ENCODE measurements at regions not wholly inside any gene's neighbourhood (a gene's known extent, or its start where the extent isn't known, plus 50 kb on each side); places are given as distances from the start of the nearest gene placed in this dataset.

- H3K36me3 ChIP-seq (ENCODE audit: insufficient read depth, low read length) = no peaks in the 10 kb centered on the region
- H3K4me3 ChIP-seq (ENCODE audit: low read length) = no peak overlapping the region
- no peaks in the 10 kb centered on the region for H3K4me1 ChIP-seq (ENCODE audit: insufficient read depth, low read length)
- H3K9ac ChIP-seq (ENCODE audit: low read depth, low read length) = no peak overlapping the region
- no peak overlapping the region for H3K27ac ChIP-seq (ENCODE audit: low read depth, low read length)
- WGBS = 12% methylated on average over 6 of the region's 6 CpGs
- no peaks in the 10 kb centered on the region for H3K27me3 ChIP-seq (ENCODE audit: insufficient read depth, low read length)
- no peaks in the 10 kb centered on the region for H3K9me3 ChIP-seq (ENCODE audit: insufficient read depth, low read depth, low read length)
Measured at GRCh38 chr4:179867300-179867878, 2375.8 kb upstream of the TENM3 start.

- WGBS = 98% methylated on average over 1 of the region's 1 CpG
- H3K4me3 ChIP-seq (ENCODE audit: low read length) = no peak overlapping the region
- no peaks in the 10 kb centered on the region for H3K36me3 ChIP-seq (ENCODE audit: insufficient read depth, low read length)
- H3K9me3 ChIP-seq (ENCODE audit: insufficient read depth, low read depth, low read length) = no peaks in the 10 kb centered on the region
- H3K27me3 ChIP-seq (ENCODE audit: insufficient read depth, low read length) = no peaks in the 10 kb centered on the region
- H3K27ac ChIP-seq (ENCODE audit: low read depth, low read length) = no peak overlapping the region
- H3K4me1 ChIP-seq (ENCODE audit: insufficient read depth, low read length) = no peaks in the 10 kb centered on the region
- no peak overlapping the region for H3K9ac ChIP-seq (ENCODE audit: low read depth, low read length)
Measured at GRCh38 chr4:179871726-179872125, 2371.5 kb upstream of the TENM3 start.

- Histone ChIP-seq H3K9ac (ENCODE audit: low read depth, low read length) (no peak overlapping the region), H3K27ac (ENCODE audit: low read depth, low read length) (no peak overlapping the region), H3K4me3 (ENCODE audit: low read length) (no peak overlapping the region), H3K9me3 (ENCODE audit: insufficient read depth, low read depth, low read length) (no peaks in the 10 kb centered on the region), H3K4me1 (ENCODE audit: insufficient read depth, low read length) (no peaks in the 10 kb centered on the region), H3K27me3 (ENCODE audit: insufficient read depth, low read length) (no peaks in the 10 kb centered on the region), H3K36me3 (ENCODE audit: insufficient read depth, low read length) (no peaks in the 10 kb centered on the region)
- WGBS = 87% methylated on average over 3 of the region's 3 CpGs
Measured at GRCh38 chr4:179872755-179873154, 2370.4 kb upstream of the TENM3 start.

DNA sequence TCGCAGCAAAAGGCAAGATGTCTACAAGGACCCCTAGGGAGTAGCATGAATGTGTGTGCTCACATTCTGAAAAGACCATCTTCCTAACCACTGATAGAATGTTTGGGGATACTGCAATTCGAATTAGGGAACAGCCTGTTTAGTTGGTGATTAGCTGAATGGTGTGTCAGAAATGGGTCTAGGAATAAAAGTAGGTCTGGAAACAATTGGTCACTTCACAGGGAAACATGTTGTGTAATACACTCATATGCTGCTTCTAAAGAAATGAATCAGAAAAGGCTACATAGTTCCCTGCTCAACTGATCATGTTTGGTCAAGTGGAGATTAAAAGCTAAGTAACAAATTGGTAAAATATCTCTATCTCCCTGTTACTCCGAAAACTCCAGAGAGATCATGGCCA lies 2362.4 kb upstream of the TENM3 start:
- Histone ChIP-seq H3K27ac (ENCODE audit: low read depth, low read length) (no peak overlapping the region), H3K9me3 (ENCODE audit: insufficient read depth, low read depth, low read length) (no peaks in the 10 kb centered on the region), H3K27me3 (ENCODE audit: insufficient read depth, low read length) (no peaks in the 10 kb centered on the region), H3K4me1 (ENCODE audit: insufficient read depth, low read length) (no peaks in the 10 kb centered on the region), H3K36me3 (ENCODE audit: insufficient read depth, low read length) (no peaks in the 10 kb centered on the region), H3K9ac (ENCODE audit: low read depth, low read length) (no peak overlapping the region), H3K4me3 (ENCODE audit: low read length) (no peak overlapping the region)
- 94% methylated on average over 2 of the region's 3 CpGs for WGBS

DNA sequence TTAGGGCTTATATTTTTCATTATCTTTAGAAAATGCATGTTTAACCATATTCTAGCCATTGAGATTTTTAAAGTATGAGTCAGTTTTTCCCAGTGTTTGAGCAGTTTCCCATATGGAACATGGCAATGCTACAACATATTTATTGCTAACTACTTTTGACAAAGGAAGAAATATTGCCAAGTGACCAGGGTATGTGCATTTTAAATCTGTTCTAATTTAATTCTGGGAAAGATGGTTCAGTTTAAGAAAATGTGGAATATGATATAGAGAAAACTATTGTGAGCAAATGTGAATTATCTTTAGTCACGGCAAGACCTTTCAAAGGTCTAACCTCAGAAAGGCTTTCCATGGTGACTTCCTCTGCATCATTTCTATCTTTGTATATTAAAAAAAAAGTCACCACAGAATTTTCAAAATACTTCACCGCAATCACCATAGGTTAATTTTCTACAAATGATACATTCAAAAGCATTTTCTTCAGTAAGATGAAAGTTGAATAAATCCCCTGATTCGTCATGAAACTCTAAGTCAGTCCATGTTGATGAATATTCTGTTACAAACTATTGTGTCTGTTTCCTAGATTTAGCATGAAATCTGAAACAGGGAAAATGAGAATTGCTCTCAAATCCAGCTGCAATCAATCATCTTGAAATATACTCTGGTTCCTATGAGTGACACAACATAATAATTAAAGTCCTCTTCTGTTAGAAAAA lies 2349.0 kb upstream of the TENM3 start:
- Histone ChIP-seq H3K36me3 (ENCODE audit: insufficient read depth, low read length) (no peaks in the 10 kb centered on the region), H3K27ac (ENCODE audit: low read depth, low read length) (no peak overlapping the region), H3K9me3 (ENCODE audit: insufficient read depth, low read depth, low read length) (0 out of 2 replicates have a peak, but pooled peaks cover 8% of the 10 kb centered on the region), H3K27me3 (ENCODE audit: insufficient read depth, low read length) (no peaks in the 10 kb centered on the region), H3K4me3 (ENCODE audit: low read length) (no peak overlapping the region), H3K4me1 (ENCODE audit: insufficient read depth, low read length) (no peaks in the 10 kb centered on the region), H3K9ac (ENCODE audit: low read depth, low read length) (no peak overlapping the region)
- 98% methylated on average over 3 of the region's 3 CpGs for WGBS

DNA sequence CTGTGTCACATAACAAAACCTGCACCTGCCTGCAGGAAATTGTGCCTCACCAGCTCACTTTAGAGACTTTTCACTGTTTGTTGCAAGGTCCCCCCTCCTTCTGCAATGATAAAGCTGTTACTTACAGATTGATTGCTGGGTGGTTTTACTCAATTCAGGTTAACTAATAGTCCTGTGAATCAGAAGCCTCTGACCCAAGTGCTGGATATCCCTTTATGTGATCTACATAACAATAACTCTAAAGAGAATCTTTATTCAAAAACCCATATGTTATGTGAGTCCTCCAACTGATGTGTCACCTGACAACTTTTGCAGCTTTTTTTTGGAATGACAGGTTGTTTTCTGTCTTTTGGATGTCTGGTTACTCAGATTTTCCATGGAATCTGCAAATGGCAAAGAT lies 2323.6 kb upstream of the TENM3 start:
- no peak overlapping the region for H3K27ac ChIP-seq (ENCODE audit: low read depth, low read length)
- H3K9ac ChIP-seq (ENCODE audit: low read depth, low read length) = no peak overlapping the region
- no peak overlapping the region for H3K4me3 ChIP-seq (ENCODE audit: low read length)
- H3K27me3 ChIP-seq (ENCODE audit: insufficient read depth, low read length) = no peaks in the 10 kb centered on the region
- H3K4me1 ChIP-seq (ENCODE audit: insufficient read depth, low read length) = no peaks in the 10 kb centered on the region
- no peaks in the 10 kb centered on the region for H3K9me3 ChIP-seq (ENCODE audit: insufficient read depth, low read depth, low read length)
- H3K36me3 ChIP-seq (ENCODE audit: insufficient read depth, low read length) = no peaks in the 10 kb centered on the region

DNA sequence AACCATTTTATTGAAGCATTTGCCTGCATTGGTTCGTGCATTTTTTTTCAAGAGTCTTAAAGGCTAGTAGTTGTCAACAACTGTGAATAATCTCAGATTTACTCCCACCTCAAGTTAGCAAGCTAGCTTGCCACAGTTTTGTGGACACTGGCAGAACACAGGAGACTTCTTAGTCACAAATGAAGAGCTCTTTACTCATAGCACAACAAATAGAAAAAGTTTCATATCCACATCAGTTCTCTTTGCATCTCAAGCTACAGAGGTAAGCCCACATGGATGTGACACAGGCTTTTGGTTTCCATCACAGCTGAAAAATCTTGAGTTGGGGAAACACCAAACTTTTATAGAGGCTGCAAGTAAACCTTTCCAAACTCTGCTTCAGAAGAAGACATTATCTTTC lies 2315.7 kb upstream of the TENM3 start:
- Histone ChIP-seq H3K27me3 (ENCODE audit: insufficient read depth, low read length) (no peaks in the 10 kb centered on the region), H3K9me3 (ENCODE audit: insufficient read depth, low read depth, low read length) (no peaks in the 10 kb centered on the region), H3K4me1 (ENCODE audit: insufficient read depth, low read length) (no peaks in the 10 kb centered on the region), H3K9ac (ENCODE audit: low read depth, low read length) (no peak overlapping the region), H3K27ac (ENCODE audit: low read depth, low read length) (no peak overlapping the region), H3K4me3 (ENCODE audit: low read length) (no peak overlapping the region), H3K36me3 (ENCODE audit: insufficient read depth, low read length) (no peaks in the 10 kb centered on the region)
- 100% methylated on average over 1 of the region's 1 CpG for WGBS

DNA sequence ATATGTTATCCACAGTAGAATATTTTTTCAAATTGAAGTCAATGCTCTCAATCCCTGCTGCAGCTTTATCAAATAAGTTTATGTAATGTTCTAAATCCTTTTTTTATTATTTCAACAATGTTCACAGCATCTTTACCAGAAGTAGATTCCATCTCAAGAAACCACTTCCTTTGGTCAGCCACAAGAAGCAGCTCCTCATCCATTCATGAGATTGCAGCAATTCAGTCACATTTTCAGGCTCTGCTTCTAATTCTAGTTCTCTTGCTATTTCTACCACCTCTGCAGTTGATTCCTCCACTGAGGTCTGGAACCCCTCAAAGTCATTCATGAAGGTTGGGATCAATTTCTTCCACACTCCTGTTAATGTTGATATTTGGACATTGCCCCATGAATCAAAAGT lies 2301.3 kb upstream of the TENM3 start:
- Histone ChIP-seq H3K36me3 (ENCODE audit: insufficient read depth, low read length) (no peaks in the 10 kb centered on the region), H3K27me3 (ENCODE audit: insufficient read depth, low read length) (no peaks in the 10 kb centered on the region), H3K4me3 (ENCODE audit: low read length) (no peak overlapping the region), H3K9ac (ENCODE audit: low read depth, low read length) (no peak overlapping the region), H3K27ac (ENCODE audit: low read depth, low read length) (no peak overlapping the region), H3K4me1 (ENCODE audit: insufficient read depth, low read length) (no peaks in the 10 kb centered on the region), H3K9me3 (ENCODE audit: insufficient read depth, low read depth, low read length) (peaks cover 45% of the 10 kb centered on the region)

- no peak overlapping the region for H3K9ac ChIP-seq (ENCODE audit: low read depth, low read length)
- H3K27ac ChIP-seq (ENCODE audit: low read depth, low read length) = no peak overlapping the region
- H3K27me3 ChIP-seq (ENCODE audit: insufficient read depth, low read length) = no peaks in the 10 kb centered on the region
- 91% methylated on average over 7 of the region's 7 CpGs for WGBS
- H3K9me3 ChIP-seq (ENCODE audit: insufficient read depth, low read depth, low read length) = no peaks in the 10 kb centered on the region
- H3K4me3 ChIP-seq (ENCODE audit: low read length) = no peak overlapping the region
- no peaks in the 10 kb centered on the region for H3K36me3 ChIP-seq (ENCODE audit: insufficient read depth, low read length)
- H3K4me1 ChIP-seq (ENCODE audit: insufficient read depth, low read length) = no peaks in the 10 kb centered on the region
Measured at GRCh38 chr4:179976777-179977176, 2266.4 kb upstream of the TENM3 start.

DNA sequence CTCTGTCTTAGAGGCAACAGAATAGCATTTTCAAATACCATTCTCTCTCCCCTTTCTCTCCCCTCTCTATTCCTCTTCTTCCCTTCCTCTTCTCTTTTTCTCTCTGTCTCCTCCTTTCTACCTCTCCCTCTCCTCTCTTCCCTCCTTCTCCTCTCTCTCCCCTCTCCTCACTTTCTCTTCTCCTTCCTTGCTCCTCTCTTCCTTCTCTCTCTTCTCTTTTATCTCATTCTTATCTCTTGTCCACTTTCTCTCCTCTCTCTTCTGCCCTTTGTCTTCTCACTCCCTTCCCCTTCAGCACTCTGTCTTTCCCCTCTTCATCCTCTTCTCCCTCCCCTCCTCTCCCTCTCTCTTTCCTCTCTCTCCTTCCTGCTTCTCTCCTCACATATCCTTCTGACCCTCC lies 2265.8 kb upstream of the TENM3 start:
- Histone ChIP-seq H3K4me1 (ENCODE audit: insufficient read depth, low read length) (no peaks in the 10 kb centered on the region), H3K27me3 (ENCODE audit: insufficient read depth, low read length) (no peaks in the 10 kb centered on the region)

DNA sequence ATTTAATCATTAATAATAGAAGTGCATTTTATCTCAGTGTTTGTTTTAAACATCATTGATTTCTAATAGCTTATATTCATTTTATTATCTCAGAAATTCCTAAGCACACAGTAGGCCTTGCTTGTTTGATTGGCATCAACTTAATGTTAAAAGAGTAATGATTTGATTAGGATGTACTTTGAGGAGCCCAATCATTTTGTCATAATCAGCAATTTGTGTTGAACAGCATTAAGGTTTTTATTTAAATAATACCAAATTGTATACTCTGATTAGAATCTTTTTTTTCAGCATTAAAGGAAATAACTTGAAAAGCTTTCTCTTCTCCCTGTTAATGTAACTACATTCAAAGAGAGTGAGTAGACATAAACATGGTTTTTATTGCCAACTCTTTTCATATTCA lies 2262.0 kb upstream of the TENM3 start:
- Histone ChIP-seq H3K27ac (ENCODE audit: low read depth, low read length) (no peak overlapping the region), H3K27me3 (ENCODE audit: insufficient read depth, low read length) (no peaks in the 10 kb centered on the region)

More for the DNA sequence above, 2265.8 kb upstream of the TENM3 start:
- no peak overlapping the region for H3K9ac ChIP-seq (ENCODE audit: low read depth, low read length)
- no peaks in the 10 kb centered on the region for H3K36me3 ChIP-seq (ENCODE audit: insufficient read depth, low read length)
- H3K9me3 ChIP-seq (ENCODE audit: insufficient read depth, low read depth, low read length) = no peaks in the 10 kb centered on the region
- H3K27ac ChIP-seq (ENCODE audit: low read depth, low read length) = no peak overlapping the region
- H3K4me3 ChIP-seq (ENCODE audit: low read length) = no peak overlapping the region

GRCh38 chr4:179989975-179990374 lies 2253.2 kb upstream of the TENM3 start:
- Histone ChIP-seq H3K4me1 (ENCODE audit: insufficient read depth, low read length) (no peaks in the 10 kb centered on the region), H3K9me3 (ENCODE audit: insufficient read depth, low read depth, low read length) (peaks cover 4% of the 10 kb centered on the region; the same call in 1 of the 2 replicates), H3K36me3 (ENCODE audit: insufficient read depth, low read length) (no peaks in the 10 kb centered on the region), H3K27ac (ENCODE audit: low read depth, low read length) (no peak overlapping the region), H3K4me3 (ENCODE audit: low read length) (no peak overlapping the region), H3K9ac (ENCODE audit: low read depth, low read length) (no peak overlapping the region), H3K27me3 (ENCODE audit: insufficient read depth, low read length) (no peaks in the 10 kb centered on the region)
- WGBS = 87% methylated on average over 4 of the region's 4 CpGs

More for the DNA sequence above, 2262.0 kb upstream of the TENM3 start:
- Histone ChIP-seq H3K9ac (ENCODE audit: low read depth, low read length) (no peak overlapping the region), H3K9me3 (ENCODE audit: insufficient read depth, low read depth, low read length) (no peaks in the 10 kb centered on the region), H3K36me3 (ENCODE audit: insufficient read depth, low read length) (no peaks in the 10 kb centered on the region), H3K4me1 (ENCODE audit: insufficient read depth, low read length) (no peaks in the 10 kb centered on the region), H3K4me3 (ENCODE audit: low read length) (no peak overlapping the region)

Measured in HUES64 (cell line).